Vagina (tissue), 2 donors: ENCODE measurements at regions not wholly inside any gene's neighbourhood (a gene's known extent, or its start where the extent isn't known, plus 50 kb on each side); places are given as distances from the start of the nearest gene placed in this dataset.
A peak's percentile ranks its signal among the peaks of the same experiment; 100 is the strongest.

Experiments
- DNase-seq, 2 donors: peaks; one replicate each; pipeline ENCODE4 v3.0.0-alpha.2; 2017; ENCODE audit errors: extremely low spot score in 2 of 2
- H3K27ac ChIP-seq: fragments of 200-600 bp; sonication (generic); one replicate; pipeline ENCODE4 v1.5.1; 2019
- H3K27me3 ChIP-seq: fragments of 200-600 bp; sonication (generic); one replicate; pipeline ENCODE4 v1.5.1; 2019
- H3K36me3 ChIP-seq, 2 donors: fragments of 200-600 bp; sonication (generic); one replicate each; pipeline ENCODE4 v1.5.1; 2017 to 2019
- H3K4me1 ChIP-seq: fragments of 200-600 bp; sonication (generic); one replicate; pipeline ENCODE4 v1.5.1; 2019
- H3K4me3 ChIP-seq, 2 donors: fragments of 200-600 bp; sonication (generic); 1 replicate in 1 of 2; 2 replicates in 1 of 2; pipeline ENCODE4 v1.5.1; 2016 to 2019
- H3K9me3 ChIP-seq: fragments of 200-600 bp; sonication (generic); one replicate; pipeline ENCODE4 v1.5.1; 2019
- CTCF ChIP-seq, 3 experiments: fragments of 450-650 bp in 2 of 3; fragments of 200-600 bp in 1 of 3; sonication (generic) in 1 of 3; IDR thresholded peaks; one replicate each; pipeline ENCODE4 v1.5.1; 2017 to 2019; ENCODE audit warnings: antibody characterized with exemption in 3 of 3, mild to moderate bottlenecking in 2 of 3, moderate library complexity in 2 of 3
- POLR2A ChIP-seq, 2 donors: fragments of 450-650 bp; IDR thresholded peaks; one replicate each; pipeline ENCODE4 v1.6.1; 2017; ENCODE audit warnings: antibody characterized with exemption in 2 of 2, mild to moderate bottlenecking in 2 of 2, moderate library complexity in 2 of 2
- POLR2AphosphoS5 ChIP-seq, 2 donors: sonication (generic); formaldehyde crosslinking; IDR thresholded peaks; one replicate each; pipeline ENCODE4 v1.9.0; 2017; ENCODE audit warnings: antibody characterized with exemption in 2 of 2, mild to moderate bottlenecking in 2 of 2, low read depth in 1 of 2; ENCODE audit not compliant: insufficient read depth in 1 of 2
- intact Hi-C: fragments of 100-400 bp; cut with DNase I; formaldehyde crosslinking; loops from one replicate; pipeline ENCODE4 v1.15.1; 2023

DNA sequence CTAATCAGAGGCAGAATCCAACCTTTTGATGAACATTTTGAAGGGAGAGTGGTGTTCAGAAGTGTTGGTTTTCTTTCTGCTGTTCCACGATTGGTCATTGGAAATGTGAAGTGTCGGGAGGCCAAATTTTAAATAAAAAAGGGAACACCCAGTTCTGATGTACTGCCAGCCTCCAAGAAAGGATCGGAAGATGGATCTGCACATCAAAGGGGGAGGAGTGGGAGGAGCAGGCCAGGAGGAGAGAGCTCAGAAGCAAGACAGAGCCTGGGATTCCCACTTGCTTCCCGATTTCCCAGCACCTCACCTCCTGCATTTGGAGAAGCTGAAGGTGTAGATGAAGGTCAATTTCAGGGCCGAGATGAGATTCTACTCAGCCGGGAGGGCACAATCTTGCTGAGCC lies 55.9 kb upstream of the NAA20 start:
- TF ChIP-seq POLR2A (IDR thresholded peaks at IDR 0.05), result no peak
- TF ChIP-seq POLR2AphosphoS5 (IDR thresholded peaks at IDR 0.05; ENCODE audit: insufficient read depth in 1 of 2, low read depth in 1 of 2), result no peak
- TF ChIP-seq CTCF (IDR thresholded peaks at IDR 0.05), result no peak
- H3K4me1 ChIP-seq, result peaks cover 30% of the 10 kb centered on the region
- H3K27me3 ChIP-seq, result no peaks in the 10 kb centered on the region
- no peak overlapping the region for H3K4me3 ChIP-seq
- no peaks in the 10 kb centered on the region for H3K9me3 ChIP-seq
- DNase-seq, result no peak
- H3K27ac ChIP-seq, result peak overlapping the region; percentile 44
- H3K36me3 ChIP-seq, result peaks cover 0 to 38% of the 10 kb centered on the region in 2 donors
- intact Hi-C loops, result no loop called here

DNA sequence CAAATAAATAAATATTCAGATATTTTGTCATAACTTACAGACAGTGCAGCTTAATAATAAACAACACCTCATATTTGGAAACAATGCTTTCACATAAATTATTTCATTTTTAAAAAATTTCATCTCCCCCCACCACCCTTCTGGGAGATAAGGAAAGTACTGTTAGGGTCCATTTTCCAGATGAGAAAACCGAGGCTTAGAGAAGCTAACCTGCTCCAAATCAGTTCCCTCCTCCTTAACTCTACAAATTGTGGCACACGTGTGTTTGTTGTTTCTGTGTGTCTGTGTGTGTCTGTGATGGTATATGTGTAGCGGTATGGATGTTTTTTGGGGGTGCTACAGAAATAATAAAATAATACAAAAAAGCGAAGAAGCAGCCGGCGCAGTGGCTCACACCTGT lies 54.2 kb upstream of the NAA20 start:
- peaks cover 0 to 28% of the 10 kb centered on the region in 2 donors for H3K36me3 ChIP-seq
- H3K9me3 ChIP-seq, result no peaks in the 10 kb centered on the region
- H3K4me3 ChIP-seq, result no peak overlapping the region
- intact Hi-C loops, result no loop called here
- H3K4me1 ChIP-seq, result peaks cover 33% of the 10 kb centered on the region
- H3K27ac ChIP-seq, result peak overlapping the region; percentile 50
- H3K27me3 ChIP-seq, result no peaks in the 10 kb centered on the region
- DNase-seq, result no peak
- TF ChIP-seq POLR2A (IDR thresholded peaks at IDR 0.05) (no peak), POLR2AphosphoS5 (IDR thresholded peaks at IDR 0.05; ENCODE audit: insufficient read depth in 1 of 2, low read depth in 1 of 2) (no peak), CTCF (IDR thresholded peaks at IDR 0.05) (no peak)

DNA sequence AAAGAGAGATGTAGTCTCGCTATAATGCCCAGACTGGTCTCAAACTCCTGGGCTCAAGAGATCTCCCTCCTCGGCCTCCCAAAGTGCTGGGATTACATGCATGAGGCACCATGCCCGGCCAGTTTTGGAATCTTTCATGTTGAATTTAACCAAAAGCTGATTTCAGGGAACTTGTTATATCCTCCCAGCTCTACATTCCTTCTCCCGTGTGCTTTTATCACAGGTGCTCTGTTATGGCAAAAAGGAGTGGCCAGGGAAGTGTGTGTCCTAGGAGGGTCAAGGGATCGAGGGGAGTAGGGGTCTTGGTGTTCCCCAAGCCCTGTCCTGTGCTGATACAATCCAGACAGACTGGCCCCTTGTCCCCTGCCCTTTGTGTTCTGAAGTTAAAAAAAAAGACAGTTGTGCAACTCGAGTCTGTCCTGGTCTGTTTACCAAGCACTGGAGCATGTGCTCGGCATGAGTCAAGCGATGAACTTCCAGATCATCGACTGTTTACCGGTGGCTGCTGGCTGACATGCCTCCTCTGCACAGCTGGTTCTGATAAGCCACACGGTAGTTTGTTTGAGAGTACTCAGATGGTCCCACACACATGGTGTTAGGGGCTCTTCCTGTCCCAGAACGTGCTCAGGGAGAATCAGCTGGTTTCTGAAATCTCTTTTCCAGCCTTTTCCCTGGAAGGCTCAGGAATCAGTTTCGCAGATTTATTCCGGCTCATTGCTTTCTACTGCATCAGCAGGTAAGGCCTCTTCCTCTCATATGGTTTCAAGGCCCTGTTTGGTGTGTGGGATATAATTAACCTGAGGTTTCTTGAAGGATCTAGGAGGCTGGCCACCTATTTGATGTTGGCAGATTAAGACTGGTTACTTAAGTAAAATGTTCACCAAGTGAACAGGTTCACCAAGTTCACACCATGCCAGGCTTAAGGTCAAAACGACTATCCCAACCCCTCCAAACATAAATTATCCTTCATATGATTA lies 52.6 kb upstream of the NAA20 start:
- H3K9me3 ChIP-seq, result no peaks in the 10 kb centered on the region
- no peak for TF ChIP-seq POLR2A (IDR thresholded peaks at IDR 0.05)
- peak; percentile 48 to 81 for TF ChIP-seq POLR2AphosphoS5 (IDR thresholded peaks at IDR 0.05; ENCODE audit: insufficient read depth in 1 of 2, low read depth in 1 of 2)
- no peak overlapping the region for H3K4me3 ChIP-seq
- H3K27me3 ChIP-seq, result no peaks in the 10 kb centered on the region
- intact Hi-C loops, result no loop called here
- peaks cover 0 to 18% of the 10 kb centered on the region in 2 donors for H3K36me3 ChIP-seq
- peak in 1 of 2 donors; percentile 96 for DNase-seq
- peak overlapping the region; percentile 59 for H3K27ac ChIP-seq
- peaks cover 37% of the 10 kb centered on the region for H3K4me1 ChIP-seq

GRCh38 chr20:19966840-19967239 lies 50.3 kb upstream of the NAA20 start:
- H3K4me3 ChIP-seq, result no peak overlapping the region
- H3K27ac ChIP-seq, result no peak overlapping the region
- peaks cover 23% of the 10 kb centered on the region for H3K4me1 ChIP-seq
- H3K27me3 ChIP-seq, result no peaks in the 10 kb centered on the region
- H3K9me3 ChIP-seq, result no peaks in the 10 kb centered on the region
- no peak for DNase-seq
- H3K36me3 ChIP-seq, result peaks cover 0 to 9% of the 10 kb centered on the region in 2 donors
- no peak for TF ChIP-seq POLR2A (IDR thresholded peaks at IDR 0.05)
- TF ChIP-seq CTCF (IDR thresholded peaks at IDR 0.05), result no peak
- no peak for TF ChIP-seq POLR2AphosphoS5 (IDR thresholded peaks at IDR 0.05; ENCODE audit: insufficient read depth in 1 of 2, low read depth in 1 of 2)
- intact Hi-C loops, result no loop called here
